K562 (cell line): ENCODE measurements at regions not wholly inside any gene's neighbourhood (a gene's known extent, or its start where the extent isn't known, plus 50 kb on each side); places are given as distances from the start of the nearest gene placed in this dataset.

Experiments
- ATAC-seq: fragments of 200-7000 bp; cut with Tn5 transposase; 3 replicates; pipeline ENCODE4 v1.9.1; 2020; ENCODE audit warnings: moderate library complexity
- BruUV-seq: library from RNA; stranded (reverse); fragments of 400-500 nt; replicated peaks from 2 replicates; lab custom pipeline; 2021; lab: Mats Ljungman, UMichigan
- CTCF ChIA-PET: fragments of 300-600 bp; formaldehyde crosslinking; extraction: SDS; loops from one replicate; lab custom pipeline; 2021; ENCODE audit warnings: low intra/inter-chr PET ratio; lab: Yijun Ruan, JAX
- POLR2A ChIA-PET: fragments of 300-600, 350-650 bp; sonication (Branson Sonifier 250); formaldehyde crosslinking; extraction: SDS; loops from one replicate; lab custom pipeline; 2021; ENCODE audit warnings: antibody characterized with exemption, inconsistent platforms; lab: Yijun Ruan, JAX
- DNase-seq, 4 experiments: peaks; one replicate each; pipeline versions ENCODE4 v3.0.0 to v3.0.0-alpha.2; 2011 to 2018; ENCODE audit warnings: low spot score in 3 of 4, mixed read lengths in 3 of 4; ENCODE audit errors: extremely low read depth in 1 of 4
- FAIRE-seq: peaks from 2 replicates; lab custom pipeline; 2011; peaks lifted over from hg19 to GRCh38; lab: Jason Lieb, UNC
- H2AFZ ChIP-seq: 2 replicates; pipeline ENCODE4 v1.6.0; 2011; ENCODE audit warnings: low read depth, low read length, control low read depth, inconsistent platforms
- H3K27ac ChIP-seq: fragments of 200-600 bp; 3 replicates; pipeline ENCODE4 v1.8.0; 2011; ENCODE audit warnings: low read depth, mild to moderate bottlenecking, control low read depth, inconsistent platforms, low read length, moderate library complexity, mixed read lengths; ENCODE audit errors: extremely low read depth
- H3K27me3 ChIP-seq, 2 experiments: fragments of 300-600 bp in 1 of 2; 2 replicates in 1 of 2; 3 replicates in 1 of 2; pipeline versions ENCODE4 v1.6.0 to v1.8.0; 2011; ENCODE audit warnings: inconsistent platforms in 2 of 2, low read length in 2 of 2, mild to moderate bottlenecking in 1 of 2, mixed read lengths in 1 of 2, moderate library complexity in 1 of 2; ENCODE audit not compliant: control insufficient read depth in 2 of 2, insufficient read depth in 2 of 2
- H3K36me3 ChIP-seq: fragments of 300-600 bp; 3 replicates; pipeline ENCODE4 v1.8.0; 2011; ENCODE audit warnings: mild to moderate bottlenecking, low read length, inconsistent platforms; ENCODE audit not compliant: control insufficient read depth, insufficient read depth
- H3K4me1 ChIP-seq, 2 experiments: fragments of 200-600 bp in 1 of 2; replicated peaks in 1 of 2; 2 replicates in 1 of 2; 3 replicates in 1 of 2; pipeline versions ENCODE4 v1.5.1 to v1.8.0; 2011; ENCODE audit warnings: inconsistent platforms in 2 of 2, low read length in 2 of 2, mild to moderate bottlenecking in 1 of 2, mixed read lengths in 1 of 2, moderate library complexity in 1 of 2; ENCODE audit not compliant: control insufficient read depth in 2 of 2, insufficient read depth in 2 of 2
- H3K4me2 ChIP-seq: 2 replicates; pipeline ENCODE4 v1.6.1; 2011; ENCODE audit warnings: low read length, control low read depth, inconsistent platforms, mixed read lengths; ENCODE audit not compliant: insufficient read depth
- H3K4me3 ChIP-seq: fragments of 200-600 bp; sonication (generic), shearing (Covaris generic); 2 replicates; pipeline ENCODE4 v1.5.1; 2016; ENCODE audit warnings: control low read depth, inconsistent platforms
- H3K79me2 ChIP-seq: fragments of 200-600 bp; 3 replicates; pipeline ENCODE4 v1.8.0; 2011; ENCODE audit warnings: low read length, inconsistent platforms; ENCODE audit not compliant: control insufficient read depth, insufficient read depth
- H3K9ac ChIP-seq, 2 experiments: 2 replicates each; pipeline versions ENCODE4 v1.6.0 to v1.6.1; 2011; ENCODE audit warnings: low read depth in 2 of 2, low read length in 2 of 2, control low read depth in 1 of 2, inconsistent platforms in 1 of 2, mild to moderate bottlenecking in 1 of 2, mixed read lengths in 1 of 2; ENCODE audit not compliant: insufficient read depth in 1 of 2
- H3K9me1 ChIP-seq: one replicate; pipeline ENCODE4 v1.6.0; 2011; ENCODE audit warnings: inconsistent platforms, mild to moderate bottlenecking, low read length, moderate library complexity; ENCODE audit not compliant: control insufficient read depth, insufficient read depth
- H3K9me3 ChIP-seq: replicated peaks from 2 replicates; pipeline ENCODE4 v1.5.1; 2011; ENCODE audit warnings: low read depth, low read length, inconsistent platforms; ENCODE audit not compliant: control insufficient read depth, insufficient read depth
- H4K20me1 ChIP-seq: replicated peaks from 2 replicates; pipeline ENCODE4 v1.6.1; 2011; ENCODE audit warnings: low read length, inconsistent platforms, mixed read lengths; ENCODE audit not compliant: control insufficient read depth, insufficient read depth
- CEBPB ChIP-seq: fragments of 450-650 bp; IDR thresholded peaks from 2 replicates; pipeline ENCODE4 v1.6.1; 2016; ENCODE audit warnings: missing genetic modification characterization, missing compliant biosample characterization
- E2F5 ChIP-seq: sonication (generic); formaldehyde crosslinking; IDR thresholded peaks from 2 replicates; pipeline ENCODE4 v1.8.0; 2022; ENCODE audit warnings: mild to moderate bottlenecking, missing genetic modification reagents
- ELF1 ChIP-seq: fragments of 200-800 bp; sonication (Bioruptor generic); IDR thresholded peaks from 2 replicates; pipeline ENCODE4 v1.6.1; 2016; ENCODE audit warnings: missing genetic modification characterization, missing compliant biosample characterization
- ERF ChIP-seq: fragments of 450-650 bp; formaldehyde crosslinking; IDR thresholded peaks from 2 replicates; pipeline ENCODE4 v1.4.0; 2020; ENCODE audit warnings: mild to moderate bottlenecking, mixed read lengths
- HNRNPUL1 ChIP-seq: fragments of 200-400 bp; formaldehyde crosslinking; IDR thresholded peaks from 2 replicates; pipeline ENCODE4 v1.6.1; 2017; ENCODE audit warnings: low read length
- MEIS2 ChIP-seq: fragments of 450-650 bp; IDR thresholded peaks from 2 replicates; pipeline ENCODE4 v1.6.1; 2014; ENCODE audit warnings: mild to moderate bottlenecking; ENCODE audit not compliant: partially characterized antibody
- POLR3A ChIP-seq: IDR thresholded peaks from 2 replicates; pipeline ENCODE4 v1.6.1; 2011; ENCODE audit warnings: borderline replicate concordance, mild to moderate bottlenecking, moderate library complexity; ENCODE audit not compliant: insufficient read length, insufficient read depth; ENCODE audit errors: extremely low read depth
- PRMT5 ChIP-seq: sonication (generic); formaldehyde crosslinking; IDR thresholded peaks from 2 replicates; pipeline ENCODE4 v1.5.0; 2020; ENCODE audit warnings: missing genetic modification reagents
- RAD21 ChIP-seq, 2 experiments: fragments of 250-450 bp in 1 of 2; fragments of 450-650 bp in 1 of 2; sonication (Bioruptor Pico) in 1 of 2; formaldehyde crosslinking in 1 of 2; IDR thresholded peaks in 1 of 2; conservative IDR thresholded peaks in 1 of 2; 2 replicates each; pipeline versions ENCODE4 v1.4.0 to v1.8.0; 2020 to 2022; ENCODE audit warnings: mild to moderate bottlenecking in 2 of 2, moderate library complexity in 1 of 2
- RFX5 ChIP-seq: IDR thresholded peaks from 2 replicates; pipeline ENCODE4 v1.6.1; 2011; ENCODE audit warnings: low read depth, mild to moderate bottlenecking, improper control_type of control experiment, low read length
- SRSF9 ChIP-seq: fragments of 200-400 bp; formaldehyde crosslinking; IDR thresholded peaks from 2 replicates; pipeline ENCODE4 v1.6.1; 2017; ENCODE audit warnings: low read depth, low read length, borderline replicate concordance
- UBTF ChIP-seq, 2 experiments: IDR thresholded peaks; 2 replicates each; pipeline ENCODE4 v1.6.1; 2012; ENCODE audit warnings: improper control_type of control experiment in 2 of 2, low read depth in 2 of 2, low read length in 2 of 2, borderline replicate concordance in 1 of 2
- ZNF143 ChIP-seq: sonication (generic); formaldehyde crosslinking; IDR thresholded peaks from 2 replicates; pipeline ENCODE4 v1.9.0; 2022; ENCODE audit warnings: mild to moderate bottlenecking, missing genetic modification reagents
- ZNF274 ChIP-seq: IDR thresholded peaks from 2 replicates; pipeline ENCODE4 v1.6.1; 2011; ENCODE audit warnings: low read depth, mild to moderate bottlenecking, low read length, moderate library complexity, borderline replicate concordance
- WGBS: fragments of 100-300 bp; shearing (Covaris generic); methylation state at CpG from one replicate; pipeline ENCODE4 v1.1.6; 2016; ENCODE audit warnings: low coverage, mixed read lengths; ENCODE audit not compliant: insufficient coverage; ENCODE audit errors: missing lambda C conversion rate; 5-methylcytosine and 5-hydroxymethylcytosine counted together
- in situ Hi-C: fragments of 300-500 bp; cut with MboI; formaldehyde crosslinking; loops from 4 replicates; pipeline ENCODE4 v1.15.0; 2018; ENCODE audit warnings: inconsistent platforms, mixed read lengths
- intact Hi-C: fragments of 100-400 bp; cut with micrococcal nuclease; formaldehyde crosslinking; loops from 2 replicates; pipeline ENCODE4 v1.14.2; 2022
- TF ChIP-seq, protein P1 (sequence below): sonication (generic); formaldehyde crosslinking; IDR thresholded peaks from 2 replicates; pipeline ENCODE4 v1.8.0; 2022; ENCODE audit warnings: missing genetic modification reagents, mild to moderate bottlenecking, moderate library complexity, borderline replicate concordance
- TF ChIP-seq, protein P2 (sequence below), 2 experiments: IDR thresholded peaks in 1 of 2; conservative IDR thresholded peaks in 1 of 2; 2 replicates each; pipeline ENCODE4 v1.6.1; 2016; ENCODE audit warnings: low read depth in 2 of 2, mild to moderate bottlenecking in 1 of 2, missing compliant biosample characterization in 1 of 2, missing genetic modification characterization in 1 of 2, moderate library complexity in 1 of 2

GRCh38 chr12:30399859-30400258 lies 295.8 kb downstream of the IPO8 start:
- in situ Hi-C loops (no loop called here), intact Hi-C loops (no loop called here)
- ChIA-PET POLR2A (no interaction called here), CTCF (no interaction called here)
- WGBS, result 4% methylated on average over 2 of the region's 2 CpGs
- H3K79me2 ChIP-seq, result no peaks in the 10 kb centered on the region
- peak overlapping the region; percentile 29 for H2AFZ ChIP-seq
- H4K20me1 ChIP-seq, result no peaks in the 10 kb centered on the region
- H3K27me3 ChIP-seq, result no peaks in the 10 kb centered on the region
- peak; percentile 60 for ATAC-seq
- DNase-seq, result peak in 1 of 4 experiments; percentile 10
- no peaks in the 10 kb centered on the region for H3K9me3 ChIP-seq
- peak; percentile 77 for FAIRE-seq
- H3K4me1 ChIP-seq, result peaks cover 0 to 18% of the 10 kb centered on the region in 2 experiments; a peak in 2 of 5 replicates
- no TSS peak for BruUV-seq
- H3K4me3 ChIP-seq, result no peak overlapping the region
- no peak overlapping the region for H3K9ac ChIP-seq
- peak overlapping the region; percentile 66 for H3K4me2 ChIP-seq
- H3K36me3 ChIP-seq, result no peaks in the 10 kb centered on the region
- H3K9me1 ChIP-seq, result no peaks in the 10 kb centered on the region
- H3K27ac ChIP-seq, result no peak overlapping the region
- TF ChIP-seq ERF (CRISPR knock-in tag) (no peak), UBTF (IDR thresholded peaks at IDR 0.05; ENCODE audit: borderline replicate concordance in 1 of 2, low read depth in 2 of 2, low read length in 2 of 2) (no peak), PRMT5 (CRISPR knock-in tag) (no peak), ZNF143 (no peak), RFX5 (no peak), POLR3A (no peak), E2F5 (CRISPR knock-in tag) (no peak), ZNF274 (no peak), CEBPB (peak; percentile 52; the same call in 1 of the 2 replicates), SRSF9 (no peak), MEIS2 (peak; percentile 65), HNRNPUL1 (no peak), RAD21 (CRISPR knock-in tag; conservative IDR thresholded peaks at IDR 0.05 in 1 of 2, IDR thresholded peaks at IDR 0.05 in 1 of 2) (no peak), ELF1 (peak; percentile 30; the same call in 1 of the 2 replicates)
- TF ChIP-seq, protein P1, sequence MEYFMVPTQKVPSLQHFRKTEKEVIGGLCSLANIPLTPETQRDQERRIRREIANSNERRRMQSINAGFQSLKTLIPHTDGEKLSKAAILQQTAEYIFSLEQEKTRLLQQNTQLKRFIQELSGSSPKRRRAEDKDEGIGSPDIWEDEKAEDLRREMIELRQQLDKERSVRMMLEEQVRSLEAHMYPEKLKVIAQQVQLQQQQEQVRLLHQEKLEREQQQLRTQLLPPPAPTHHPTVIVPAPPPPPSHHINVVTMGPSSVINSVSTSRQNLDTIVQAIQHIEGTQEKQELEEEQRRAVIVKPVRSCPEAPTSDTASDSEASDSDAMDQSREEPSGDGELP (CRISPR knock-in tag), result no peak
- TF ChIP-seq, protein P2, sequence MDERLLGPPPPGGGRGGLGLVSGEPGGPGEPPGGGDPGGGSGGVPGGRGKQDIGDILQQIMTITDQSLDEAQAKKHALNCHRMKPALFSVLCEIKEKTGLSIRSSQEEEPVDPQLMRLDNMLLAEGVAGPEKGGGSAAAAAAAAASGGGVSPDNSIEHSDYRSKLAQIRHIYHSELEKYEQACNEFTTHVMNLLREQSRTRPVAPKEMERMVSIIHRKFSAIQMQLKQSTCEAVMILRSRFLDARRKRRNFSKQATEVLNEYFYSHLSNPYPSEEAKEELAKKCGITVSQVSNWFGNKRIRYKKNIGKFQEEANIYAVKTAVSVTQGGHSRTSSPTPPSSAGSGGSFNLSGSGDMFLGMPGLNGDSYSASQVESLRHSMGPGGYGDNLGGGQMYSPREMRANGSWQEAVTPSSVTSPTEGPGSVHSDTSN (CRISPR knock-in tag; IDR thresholded peaks at IDR 0.05; ENCODE audit: low read depth), result no peak
- TF ChIP-seq, protein P2 (tag; conservative IDR thresholded peaks at IDR 0.05; ENCODE audit: low read depth), result peak; percentile 32; the same call in 1 of the 2 replicates
